AG04450 (cell line): ENCODE measurements at regions not wholly inside any gene's neighbourhood (a gene's known extent, or its start where the extent isn't known, plus 50 kb on each side); places are given as distances from the start of the nearest gene placed in this dataset.
"Not testable (repeated sequence)": the region's sequence is repeated elsewhere in the genome, so short reads cannot be mapped to it uniquely, and the experiment has no call there.

Experiments
- CTCF ChIA-PET: fragments of 300-600, 350-600 bp; formaldehyde crosslinking; extraction: SDS; loops from one replicate; lab custom pipeline; 2022; ENCODE audit warnings: antibody characterized with exemption, inconsistent platforms; lab: Charles Lee
- POLR2A ChIA-PET: fragments of 350-600 bp; formaldehyde crosslinking; extraction: SDS; loops from one replicate; lab custom pipeline; 2021; ENCODE audit warnings: antibody characterized with exemption, inconsistent platforms; lab: Yijun Ruan, JAX
- DNase-seq: peaks from one replicate; pipeline ENCODE4 v3.0.0-alpha.2; 2011; ENCODE audit warnings: low read depth, low spot score
- H3K27ac ChIP-seq: one replicate; pipeline ENCODE4 v1.5.1; 2012; ENCODE audit warnings: low read depth, low read length, control low read depth
- H3K27me3 ChIP-seq: one replicate; pipeline ENCODE4 v1.6.0; 2012; ENCODE audit warnings: low read length; ENCODE audit not compliant: control insufficient read depth, insufficient read depth
- H3K4me3 ChIP-seq: 2 replicates; pipeline ENCODE4 v1.5.1; 2011; ENCODE audit warnings: mild to moderate bottlenecking, low read depth, low read length, control low read depth
- H3K9me3 ChIP-seq: 2 replicates; pipeline ENCODE4 v1.5.1; 2012; ENCODE audit warnings: low read length; ENCODE audit not compliant: control insufficient read depth, insufficient read depth
- CTCF ChIP-seq: IDR thresholded peaks from 2 replicates; pipeline ENCODE4 v1.5.1; 2011; ENCODE audit warnings: low read depth, low read length, control low read depth, inconsistent platforms

- Histone ChIP-seq H3K27ac (no peak overlapping the region), H3K27me3 (peaks cover 2% of the 10 kb centered on the region), H3K9me3 (peaks cover 9% of the 10 kb centered on the region), H3K4me3 (no peak overlapping the region)
- no peak for DNase-seq
- POLR2A ChIA-PET = no interaction called here
- CTCF ChIA-PET = interaction anchor here (0.6 to 3.6 kb wide), 13 partner anchors 9 to 762 kb away, joined by 3 to 24 read pairs (median 4); partner anchors contain the start of gene PTPN13
- peak; percentile 33 for TF ChIP-seq CTCF
Observed at GRCh38 chr4:86522349-86522748, 71.8 kb upstream of the PTPN13 start.

- CTCF ChIA-PET = no interaction called here
- peaks cover 2% of the 10 kb centered on the region for H3K27me3 ChIP-seq
Observed at GRCh38 chr4:86523333-86523732, 70.8 kb upstream of the PTPN13 start.

GRCh38 chr4:86527713-86528112, 66.4 kb upstream of the PTPN13 start:
- CTCF ChIA-PET = not testable (repeated sequence)

More at GRCh38 chr4:86523333-86523732, 70.8 kb upstream of the PTPN13 start:
- Histone ChIP-seq H3K4me3 (no peak overlapping the region), H3K27ac (no peak overlapping the region), H3K9me3 (peaks cover 9% of the 10 kb centered on the region)
- POLR2A ChIA-PET = no interaction called here
- DNase-seq = no peak
- no peak for TF ChIP-seq CTCF

GRCh38 chr4:86529436-86529835, 64.7 kb upstream of the PTPN13 start:
- H3K27me3 ChIP-seq = no peaks in the 10 kb centered on the region
- no peak for TF ChIP-seq CTCF
- H3K27ac ChIP-seq = no peak overlapping the region
- no peak overlapping the region for H3K4me3 ChIP-seq
- CTCF ChIA-PET = interaction anchor here (0.7 kb wide), 1 partner anchor 9 kb away, joined by 3 read pairs; no protein-coding TSS in a partner anchor
- POLR2A ChIA-PET = no interaction called here
- DNase-seq = no peak
- no peaks in the 10 kb centered on the region for H3K9me3 ChIP-seq

More at GRCh38 chr4:86527713-86528112, 66.4 kb upstream of the PTPN13 start:
- H3K27me3 ChIP-seq, H3K9me3 ChIP-seq, POLR2A ChIA-PET, H3K4me3 ChIP-seq, H3K27ac ChIP-seq, DNase-seq: not testable (repeated sequence)

- ChIA-PET CTCF (no interaction called here), POLR2A (no interaction called here)
- no peaks in the 10 kb centered on the region for H3K27me3 ChIP-seq
- no peak overlapping the region for H3K4me3 ChIP-seq
- DNase-seq = no peak
- H3K27ac ChIP-seq = no peak overlapping the region
- no peak for TF ChIP-seq CTCF
- H3K9me3 ChIP-seq = no peaks in the 10 kb centered on the region
Observed at GRCh38 chr4:86530183-86530582, 63.9 kb upstream of the PTPN13 start.
